KMS-11 (cell line): ENCODE measurements at regions not wholly inside any gene's neighbourhood (a gene's known extent, or its start where the extent isn't known, plus 50 kb on each side); places are given as distances from the start of the nearest gene placed in this dataset.

ENCODE experiments used
- H2AFZ ChIP-seq: fragments of 200-600 bp; sonication (generic); 2 replicates; pipeline ENCODE4 v1.6.1; 2016; ENCODE audit warnings: antibody characterized with exemption, mixed run types, low read depth
- H3K27ac ChIP-seq: fragments of 200-600 bp; sonication (generic); 2 replicates; pipeline ENCODE4 v1.6.1; 2016; ENCODE audit warnings: mild to moderate bottlenecking, mixed run types
- H3K27me3 ChIP-seq: fragments of 200-600 bp; sonication (generic); 2 replicates; pipeline ENCODE4 v1.6.1; 2017; ENCODE audit warnings: mild to moderate bottlenecking, low read depth, mixed run types, moderate library complexity; ENCODE audit not compliant: insufficient read depth
- H3K36me3 ChIP-seq: fragments of 200-600 bp; sonication (generic); 2 replicates; pipeline ENCODE4 v1.6.1; 2017; ENCODE audit warnings: mild to moderate bottlenecking, mixed run types; ENCODE audit not compliant: insufficient read depth
- H3K4me1 ChIP-seq: fragments of 200-600 bp; sonication (generic); 2 replicates; pipeline ENCODE4 v1.6.1; 2016; ENCODE audit warnings: mild to moderate bottlenecking, low read depth, mixed run types; ENCODE audit not compliant: poor library complexity, severe bottlenecking
- H3K4me2 ChIP-seq: fragments of 200-600 bp; sonication (generic); 2 replicates; pipeline ENCODE4 v1.7.0; 2016; ENCODE audit warnings: mild to moderate bottlenecking, mixed run types
- H3K4me3 ChIP-seq: fragments of 200-600 bp; sonication (generic); IDR thresholded peaks from 2 replicates; pipeline ENCODE4 v1.6.1; 2017; ENCODE audit warnings: low read depth, low read length, mixed read lengths; ENCODE audit not compliant: insufficient read depth
- H3K79me2 ChIP-seq: fragments of 200-600 bp; sonication (generic); 2 replicates; pipeline ENCODE4 v1.6.1; 2016; ENCODE audit warnings: low read depth, mixed run types; ENCODE audit not compliant: insufficient read depth
- H3K9ac ChIP-seq: fragments of 200-600 bp; sonication (generic); 2 replicates; pipeline ENCODE4 v1.6.1; 2016; ENCODE audit warnings: mild to moderate bottlenecking, mixed run types
- H4K20me1 ChIP-seq: fragments of 200-600 bp; sonication (generic); 2 replicates; pipeline ENCODE4 v1.6.1; 2016; ENCODE audit warnings: mild to moderate bottlenecking, mixed run types; ENCODE audit not compliant: insufficient read depth
- TF ChIP-seq, protein P1 (sequence below): fragments of 200-600 bp; sonication (generic); conservative IDR thresholded peaks from 2 replicates; pipeline ENCODE4 v1.6.1; 2017; ENCODE audit warnings: low read depth, mild to moderate bottlenecking, antibody characterized with exemption, low read length, moderate library complexity, mixed read lengths

DNA sequence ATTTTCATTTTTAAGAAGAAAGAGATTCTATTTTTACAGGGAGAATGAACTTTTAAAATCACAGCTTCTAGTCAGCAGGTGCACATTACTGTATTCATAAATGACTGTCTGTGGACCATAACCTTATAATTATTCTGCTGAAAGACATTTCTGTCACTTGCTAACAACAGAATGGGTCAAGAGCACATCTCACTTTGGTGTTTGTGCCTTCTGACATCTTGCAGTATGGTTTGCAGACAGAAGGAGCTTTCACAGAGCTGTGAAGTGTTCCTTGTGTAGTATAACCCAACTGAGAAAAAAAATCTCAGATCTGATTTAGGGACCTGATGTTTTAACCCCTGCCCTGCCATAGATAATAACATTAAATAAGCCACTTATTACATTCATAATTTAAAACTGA is 131.4 kb upstream of the CTSO start:
- H3K4me3 ChIP-seq, result no peak overlapping the region
- H3K36me3 ChIP-seq, result no peaks in the 10 kb centered on the region
- H4K20me1 ChIP-seq, result no peaks in the 10 kb centered on the region
- H2AFZ ChIP-seq, result no peak overlapping the region
- H3K9ac ChIP-seq, result no peak overlapping the region
- H3K4me2 ChIP-seq, result no peak overlapping the region
- H3K27ac ChIP-seq, result no peak overlapping the region
- no peaks in the 10 kb centered on the region for H3K79me2 ChIP-seq
- TF ChIP-seq, protein P1, sequence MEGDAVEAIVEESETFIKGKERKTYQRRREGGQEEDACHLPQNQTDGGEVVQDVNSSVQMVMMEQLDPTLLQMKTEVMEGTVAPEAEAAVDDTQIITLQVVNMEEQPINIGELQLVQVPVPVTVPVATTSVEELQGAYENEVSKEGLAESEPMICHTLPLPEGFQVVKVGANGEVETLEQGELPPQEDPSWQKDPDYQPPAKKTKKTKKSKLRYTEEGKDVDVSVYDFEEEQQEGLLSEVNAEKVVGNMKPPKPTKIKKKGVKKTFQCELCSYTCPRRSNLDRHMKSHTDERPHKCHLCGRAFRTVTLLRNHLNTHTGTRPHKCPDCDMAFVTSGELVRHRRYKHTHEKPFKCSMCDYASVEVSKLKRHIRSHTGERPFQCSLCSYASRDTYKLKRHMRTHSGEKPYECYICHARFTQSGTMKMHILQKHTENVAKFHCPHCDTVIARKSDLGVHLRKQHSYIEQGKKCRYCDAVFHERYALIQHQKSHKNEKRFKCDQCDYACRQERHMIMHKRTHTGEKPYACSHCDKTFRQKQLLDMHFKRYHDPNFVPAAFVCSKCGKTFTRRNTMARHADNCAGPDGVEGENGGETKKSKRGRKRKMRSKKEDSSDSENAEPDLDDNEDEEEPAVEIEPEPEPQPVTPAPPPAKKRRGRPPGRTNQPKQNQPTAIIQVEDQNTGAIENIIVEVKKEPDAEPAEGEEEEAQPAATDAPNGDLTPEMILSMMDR, result no peak
- no peaks in the 10 kb centered on the region for H3K4me1 ChIP-seq
- H3K27me3 ChIP-seq, result no peaks in the 10 kb centered on the region

DNA sequence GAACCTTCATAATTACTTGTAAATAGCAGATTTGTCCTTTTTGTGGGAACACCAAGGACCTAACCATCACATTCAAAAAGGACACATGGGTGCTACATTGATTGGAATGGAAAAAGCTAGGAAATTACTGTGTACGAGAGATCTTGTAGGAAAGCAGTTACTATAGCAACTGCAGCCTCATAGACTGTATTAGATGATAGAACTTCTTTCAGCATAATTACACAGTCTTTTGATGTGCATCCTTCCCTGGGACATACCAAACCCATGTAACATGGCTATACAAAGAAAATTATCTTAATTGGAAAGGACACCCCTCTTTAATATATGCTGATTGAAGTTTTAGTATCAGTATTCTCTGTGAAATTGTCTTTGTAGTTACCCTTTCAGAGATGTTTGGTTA is 130.7 kb upstream of the CTSO start:
- Histone ChIP-seq H3K27ac (no peak overlapping the region), H3K36me3 (no peaks in the 10 kb centered on the region), H3K9ac (no peak overlapping the region), H2AFZ (no peak overlapping the region), H3K4me3 (no peak overlapping the region), H4K20me1 (no peaks in the 10 kb centered on the region), H3K4me2 (no peak overlapping the region), H3K79me2 (no peaks in the 10 kb centered on the region), H3K27me3 (no peaks in the 10 kb centered on the region), H3K4me1 (no peaks in the 10 kb centered on the region)
- TF ChIP-seq, protein P1, result no peak

DNA sequence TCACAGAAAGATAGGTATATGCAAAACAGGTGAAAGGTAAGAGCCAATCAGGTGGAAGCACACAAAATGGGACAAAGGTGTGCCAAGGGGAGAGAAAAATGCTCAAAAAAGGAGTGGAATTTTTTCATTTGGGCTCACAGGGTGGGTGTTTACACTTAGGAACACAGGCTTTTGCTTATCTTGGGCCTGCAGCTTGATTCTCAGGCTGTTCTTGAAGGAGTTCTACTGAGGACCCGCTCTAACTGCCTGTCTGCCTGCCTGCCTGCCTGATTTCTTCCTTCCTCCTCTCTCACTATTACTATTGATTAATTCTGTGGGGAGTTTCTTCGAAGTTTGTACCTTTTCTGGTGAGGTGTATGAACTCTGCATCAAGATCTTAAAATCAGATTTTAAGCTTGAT is 120.3 kb upstream of the CTSO start:
- TF ChIP-seq, protein P1, result no peak
- no peak overlapping the region for H2AFZ ChIP-seq
- no peak overlapping the region for H3K9ac ChIP-seq
- no peaks in the 10 kb centered on the region for H3K79me2 ChIP-seq
- no peaks in the 10 kb centered on the region for H4K20me1 ChIP-seq
- no peak overlapping the region for H3K4me3 ChIP-seq
- H3K27ac ChIP-seq, result no peak overlapping the region
- no peaks in the 10 kb centered on the region for H3K4me1 ChIP-seq
- no peaks in the 10 kb centered on the region for H3K36me3 ChIP-seq
- no peaks in the 10 kb centered on the region for H3K27me3 ChIP-seq
- H3K4me2 ChIP-seq, result no peak overlapping the region

DNA sequence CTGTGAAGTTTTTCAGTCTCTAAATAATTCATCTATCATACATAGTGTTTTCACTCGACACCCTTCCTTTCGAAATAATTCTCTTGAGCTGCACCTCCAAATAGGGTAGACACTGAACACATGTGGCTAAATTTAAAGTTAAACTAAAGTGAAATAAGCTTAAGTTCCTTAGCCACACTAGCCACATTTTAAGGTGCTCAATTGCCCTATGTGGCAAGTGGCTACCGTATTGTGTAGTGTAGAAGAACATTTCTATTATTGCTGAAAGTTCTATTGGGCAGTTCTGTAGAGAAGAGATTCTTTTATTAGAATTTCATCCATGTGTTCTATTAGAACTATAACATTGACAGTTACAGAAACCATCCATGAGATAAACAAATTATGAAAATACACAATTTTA is 107.0 kb upstream of the CTSO start:
- TF ChIP-seq, protein P1, result no peak
- Histone ChIP-seq H4K20me1 (no peaks in the 10 kb centered on the region), H3K79me2 (no peaks in the 10 kb centered on the region), H2AFZ (no peak overlapping the region), H3K4me3 (no peak overlapping the region), H3K4me2 (no peak overlapping the region), H3K27ac (no peak overlapping the region), H3K4me1 (no peaks in the 10 kb centered on the region), H3K36me3 (no peaks in the 10 kb centered on the region), H3K27me3 (no peaks in the 10 kb centered on the region), H3K9ac (no peak overlapping the region)
